Activated T-helper 17 cell treated with anti-CD3 and anti-CD28 coated beads, Interleukin-2, amount 50 U/mL, for 72 hours (primary cell): ENCODE measurements at regions not wholly inside any gene's neighbourhood (a gene's known extent, or its start where the extent isn't known, plus 50 kb on each side); places are given as distances from the start of the nearest gene placed in this dataset.

Experiments
- ATAC-seq: fragments of 150-1000 bp; cut with Tn5 transposase; replicated peaks from 2 replicates; pipeline ENCODE4 v1.10.0; 2021; ENCODE audit warnings: mild to moderate bottlenecking, moderate library complexity
- H3K27ac Mint-ChIP-seq: one replicate; pipeline ENCODE4 v1.8.0; 2022; ENCODE audit warnings: mixed read lengths
- H3K27me3 Mint-ChIP-seq: one replicate; pipeline ENCODE4 v1.8.0; 2022; ENCODE audit warnings: mixed read lengths
- H3K36me3 Mint-ChIP-seq: one replicate; pipeline ENCODE4 v1.8.0; 2022; ENCODE audit warnings: low read depth, mild to moderate bottlenecking, mixed read lengths
- H3K4me1 Mint-ChIP-seq: one replicate; pipeline ENCODE4 v1.8.0; 2022; ENCODE audit warnings: mixed read lengths
- H3K4me3 Mint-ChIP-seq: one replicate; pipeline ENCODE4 v1.8.0; 2022; ENCODE audit warnings: mild to moderate bottlenecking, mixed read lengths
- H3K9me3 Mint-ChIP-seq: one replicate; pipeline ENCODE4 v1.8.0; 2022; ENCODE audit warnings: mixed read lengths

DNA sequence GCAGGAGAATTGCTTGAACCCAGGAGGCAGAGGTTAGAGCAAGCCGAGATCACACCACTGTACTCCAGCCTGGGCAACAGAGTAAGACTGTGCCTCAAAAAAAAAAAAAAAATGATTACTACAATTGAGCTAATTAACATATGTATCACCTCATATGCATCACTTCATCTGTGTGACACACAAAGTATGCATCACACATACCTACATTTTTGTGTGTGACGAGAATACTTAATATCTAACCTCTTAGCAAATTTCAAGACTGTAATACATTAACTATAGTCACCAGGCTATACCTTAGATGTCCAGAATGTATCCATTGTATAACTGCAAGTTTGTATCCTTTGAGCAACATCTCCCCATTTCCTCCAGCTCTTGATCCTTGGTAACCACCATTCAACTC, 214.2 kb upstream of the MON1B start:
- ATAC-seq, result no peak
- H3K36me3 Mint-ChIP-seq, result no peaks in the 10 kb centered on the region
- H3K9me3 Mint-ChIP-seq, result no peaks in the 10 kb centered on the region
- H3K4me1 Mint-ChIP-seq, result no peaks in the 10 kb centered on the region
- H3K27ac Mint-ChIP-seq, result no peak overlapping the region
- H3K4me3 Mint-ChIP-seq, result no peak overlapping the region
- no peaks in the 10 kb centered on the region for H3K27me3 Mint-ChIP-seq

DNA sequence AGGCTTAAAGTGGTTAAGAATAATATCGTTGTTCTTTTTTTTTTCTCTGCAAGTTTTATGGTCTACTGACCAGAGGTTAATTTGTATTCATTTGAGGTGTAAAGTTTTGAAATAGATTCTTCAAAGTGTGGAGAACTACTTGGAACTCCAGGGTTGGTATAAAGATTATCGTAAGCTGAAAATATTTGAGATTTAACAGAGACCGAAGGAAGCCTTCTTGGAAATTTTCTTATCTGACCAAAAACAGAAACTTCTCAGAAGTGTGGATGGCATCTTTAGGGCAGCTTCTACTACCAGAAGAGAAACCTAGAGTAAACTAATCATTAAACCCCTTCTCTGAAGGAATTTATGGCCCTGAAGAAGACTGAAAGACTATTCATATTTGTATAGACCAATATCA, 206.8 kb upstream of the MON1B start:
- no peak overlapping the region for H3K4me3 Mint-ChIP-seq
- no peak for ATAC-seq
- H3K9me3 Mint-ChIP-seq, result no peaks in the 10 kb centered on the region
- no peaks in the 10 kb centered on the region for H3K36me3 Mint-ChIP-seq
- H3K27me3 Mint-ChIP-seq, result no peaks in the 10 kb centered on the region
- H3K4me1 Mint-ChIP-seq, result no peaks in the 10 kb centered on the region
- H3K27ac Mint-ChIP-seq, result no peak overlapping the region

DNA sequence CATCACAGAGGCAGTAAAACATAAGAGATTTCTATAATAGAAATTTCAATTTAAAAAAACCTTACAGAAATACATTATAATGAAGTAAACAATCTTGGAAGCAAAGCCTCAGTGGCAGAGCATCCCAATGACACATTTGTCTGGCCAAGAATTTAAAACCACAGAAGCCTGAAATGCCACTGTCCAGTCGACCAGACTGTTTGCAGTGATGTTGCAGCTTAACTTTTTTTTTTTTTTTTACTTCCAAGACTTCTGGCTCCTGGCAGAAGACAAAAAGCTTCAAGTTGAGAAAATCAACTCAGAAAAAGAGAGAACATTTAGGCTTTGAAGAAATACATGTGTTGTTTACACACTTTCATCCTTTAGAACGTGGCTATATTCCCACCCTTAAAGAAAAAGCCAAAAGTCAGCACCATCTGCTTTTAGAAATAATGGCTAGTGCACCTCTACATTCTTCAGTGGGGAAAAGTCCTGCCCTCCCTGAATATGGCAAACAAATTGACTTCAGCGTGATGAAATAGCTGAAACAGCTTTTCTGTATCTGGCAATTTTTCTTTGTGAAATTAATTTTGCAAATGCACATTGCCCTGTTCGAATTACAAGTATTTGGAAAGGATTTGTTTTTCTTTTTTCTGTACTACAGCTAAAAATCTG, 205.5 kb upstream of the MON1B start:
- H3K9me3 Mint-ChIP-seq, result no peaks in the 10 kb centered on the region
- H3K27me3 Mint-ChIP-seq, result no peaks in the 10 kb centered on the region
- no peaks in the 10 kb centered on the region for H3K4me1 Mint-ChIP-seq
- H3K27ac Mint-ChIP-seq, result no peak overlapping the region
- ATAC-seq, result no peak
- no peak overlapping the region for H3K4me3 Mint-ChIP-seq
- no peaks in the 10 kb centered on the region for H3K36me3 Mint-ChIP-seq

GRCh38 chr16:76988526-76988925, 202.5 kb upstream of the MON1B start:
- Mint-ChIP-seq H3K27ac (no peak overlapping the region), H3K27me3 (no peaks in the 10 kb centered on the region), H3K36me3 (no peaks in the 10 kb centered on the region), H3K4me1 (no peaks in the 10 kb centered on the region), H3K4me3 (no peak overlapping the region), H3K9me3 (no peaks in the 10 kb centered on the region)
- no peak for ATAC-seq

DNA sequence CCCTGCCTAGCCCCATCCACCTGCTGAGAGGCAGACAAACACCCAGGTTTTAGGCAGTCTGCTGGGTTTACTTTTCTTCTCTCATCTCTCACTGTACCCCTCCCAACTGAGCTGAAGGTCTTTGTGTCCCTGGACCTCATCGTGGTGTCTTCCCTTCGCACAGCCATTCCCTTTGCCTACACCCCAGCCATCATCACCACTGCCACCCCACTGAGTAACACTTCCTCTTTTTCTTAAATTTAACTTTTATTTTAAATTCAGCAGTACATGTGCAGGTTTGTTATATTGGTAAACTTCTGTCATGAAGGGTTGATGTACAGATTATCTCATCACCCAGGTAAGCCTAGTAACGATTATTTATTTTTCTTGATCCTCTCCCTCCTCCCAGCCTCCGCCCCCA, 188.3 kb upstream of the MON1B start:
- no peaks in the 10 kb centered on the region for H3K4me1 Mint-ChIP-seq
- H3K9me3 Mint-ChIP-seq, result peaks cover 4% of the 10 kb centered on the region
- H3K27ac Mint-ChIP-seq, result no peak overlapping the region
- no peaks in the 10 kb centered on the region for H3K36me3 Mint-ChIP-seq
- H3K4me3 Mint-ChIP-seq, result no peak overlapping the region
- H3K27me3 Mint-ChIP-seq, result no peaks in the 10 kb centered on the region
- ATAC-seq, result no peak

- Mint-ChIP-seq H3K4me1 (no peaks in the 10 kb centered on the region), H3K4me3 (no peak overlapping the region), H3K27me3 (no peaks in the 10 kb centered on the region), H3K36me3 (no peaks in the 10 kb centered on the region), H3K27ac (no peak overlapping the region), H3K9me3 (peaks cover 2% of the 10 kb centered on the region)
- no peak for ATAC-seq
Observed at GRCh38 chr16:77009453-77009852, 181.5 kb upstream of the MON1B start.

DNA sequence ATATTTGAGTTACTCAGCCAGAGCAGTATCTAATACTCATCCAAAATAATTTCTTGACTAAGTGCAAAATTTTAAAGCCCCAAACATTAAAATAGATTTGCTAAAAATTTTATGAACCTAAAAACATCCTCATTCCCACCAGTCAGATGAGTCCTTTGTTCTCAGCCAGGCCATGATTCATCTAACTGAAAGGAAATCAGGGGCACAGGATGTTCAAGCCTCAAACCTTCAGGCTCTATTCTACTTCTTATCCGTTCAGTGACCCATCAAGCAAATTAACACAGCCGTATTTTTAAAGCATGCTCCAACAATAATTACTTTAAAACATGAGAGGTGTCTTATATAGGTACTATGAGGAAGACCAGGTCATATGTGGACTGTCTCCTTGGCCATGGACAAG, 176.5 kb upstream of the MON1B start:
- H3K36me3 Mint-ChIP-seq, result no peaks in the 10 kb centered on the region
- H3K9me3 Mint-ChIP-seq, result no peaks in the 10 kb centered on the region
- H3K4me1 Mint-ChIP-seq, result no peaks in the 10 kb centered on the region
- no peak for ATAC-seq
- peaks cover 3% of the 10 kb centered on the region for H3K27me3 Mint-ChIP-seq
- H3K4me3 Mint-ChIP-seq, result no peak overlapping the region
- H3K27ac Mint-ChIP-seq, result no peak overlapping the region

GRCh38 chr16:77030600-77030999, 160.4 kb upstream of the MON1B start:
- Mint-ChIP-seq H3K27me3 (peaks cover 6% of the 10 kb centered on the region), H3K27ac (no peak overlapping the region), H3K4me3 (no peak overlapping the region), H3K9me3 (no peaks in the 10 kb centered on the region), H3K36me3 (no peaks in the 10 kb centered on the region), H3K4me1 (no peaks in the 10 kb centered on the region)
- ATAC-seq, result no peak

GRCh38 chr16:77033516-77033915, 157.5 kb upstream of the MON1B start:
- H3K9me3 Mint-ChIP-seq, result peaks cover 6% of the 10 kb centered on the region
- no peak overlapping the region for H3K4me3 Mint-ChIP-seq
- no peak for ATAC-seq
- H3K27me3 Mint-ChIP-seq, result peaks cover 6% of the 10 kb centered on the region
- H3K27ac Mint-ChIP-seq, result no peak overlapping the region
- H3K36me3 Mint-ChIP-seq, result no peaks in the 10 kb centered on the region
- no peaks in the 10 kb centered on the region for H3K4me1 Mint-ChIP-seq

- H3K36me3 Mint-ChIP-seq, result no peaks in the 10 kb centered on the region
- H3K4me3 Mint-ChIP-seq, result no peak overlapping the region
- peaks cover 6% of the 10 kb centered on the region for H3K27me3 Mint-ChIP-seq
- ATAC-seq, result no peak
- H3K4me1 Mint-ChIP-seq, result no peaks in the 10 kb centered on the region
- no peak overlapping the region for H3K27ac Mint-ChIP-seq
- peaks cover 6% of the 10 kb centered on the region for H3K9me3 Mint-ChIP-seq
Observed at GRCh38 chr16:77035361-77035760, 155.6 kb upstream of the MON1B start.

DNA sequence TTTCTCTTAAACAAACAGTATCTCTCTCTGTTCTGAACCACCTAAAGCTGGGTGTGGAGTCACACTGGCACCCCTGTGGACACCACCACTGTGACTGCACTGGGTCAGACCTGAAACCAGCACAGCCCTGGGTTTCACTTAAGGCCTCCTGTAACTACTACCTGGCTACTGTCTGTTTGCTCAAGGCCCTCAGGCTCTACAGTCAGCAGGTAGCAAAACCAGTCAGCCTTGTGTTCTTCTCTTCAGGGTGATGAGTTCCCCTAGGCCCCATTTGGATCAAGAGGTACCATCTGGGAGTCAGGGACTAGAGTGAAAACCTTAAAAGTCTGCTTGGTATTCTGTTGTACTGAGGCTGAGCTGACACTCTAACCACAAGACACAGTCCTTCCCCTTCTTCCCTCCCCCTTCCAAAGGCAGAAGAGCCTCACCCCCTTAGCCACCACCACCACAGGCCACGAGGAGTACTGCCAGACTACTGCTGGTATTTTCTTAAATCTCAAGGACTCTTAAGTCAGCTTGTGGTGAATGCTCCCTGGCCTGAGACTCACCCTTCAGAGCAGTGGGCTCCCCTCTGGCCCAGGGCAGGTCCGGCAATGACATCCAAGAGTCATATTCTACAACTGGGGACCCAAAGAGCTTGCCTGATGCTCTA, 153.2 kb upstream of the MON1B start:
- Mint-ChIP-seq H3K4me1 (no peaks in the 10 kb centered on the region), H3K27ac (no peak overlapping the region), H3K36me3 (no peaks in the 10 kb centered on the region), H3K4me3 (no peak overlapping the region), H3K27me3 (no peaks in the 10 kb centered on the region), H3K9me3 (peaks cover 6% of the 10 kb centered on the region)
- ATAC-seq, result no peak

- peaks cover 4% of the 10 kb centered on the region for H3K27me3 Mint-ChIP-seq
- no peak for ATAC-seq
- no peaks in the 10 kb centered on the region for H3K36me3 Mint-ChIP-seq
- no peaks in the 10 kb centered on the region for H3K4me1 Mint-ChIP-seq
- peaks cover 6% of the 10 kb centered on the region for H3K9me3 Mint-ChIP-seq
- H3K4me3 Mint-ChIP-seq, result no peak overlapping the region
- H3K27ac Mint-ChIP-seq, result no peak overlapping the region
Observed at GRCh38 chr16:77041468-77041867, 149.5 kb upstream of the MON1B start.

DNA sequence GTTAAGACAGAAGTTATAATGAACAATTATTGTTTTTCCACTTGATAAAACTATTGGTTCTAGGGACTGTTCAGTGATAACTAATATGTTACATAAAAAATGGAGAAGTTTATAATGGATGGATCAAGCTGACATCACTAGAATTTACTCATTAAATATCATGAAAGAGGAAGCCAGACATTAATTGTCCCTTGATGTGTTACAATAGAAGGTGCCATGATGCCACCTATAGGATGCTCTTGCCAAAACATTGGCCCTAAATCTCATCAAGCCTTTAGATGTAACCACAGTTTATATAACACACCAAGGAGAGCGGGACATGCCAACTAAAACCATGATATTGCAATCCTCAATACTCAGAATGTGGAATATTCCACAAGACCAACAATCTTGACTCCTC, 147.9 kb upstream of the MON1B start:
- no peak for ATAC-seq
- H3K9me3 Mint-ChIP-seq, result no peaks in the 10 kb centered on the region
- H3K27me3 Mint-ChIP-seq, result peaks cover 8% of the 10 kb centered on the region

DNA sequence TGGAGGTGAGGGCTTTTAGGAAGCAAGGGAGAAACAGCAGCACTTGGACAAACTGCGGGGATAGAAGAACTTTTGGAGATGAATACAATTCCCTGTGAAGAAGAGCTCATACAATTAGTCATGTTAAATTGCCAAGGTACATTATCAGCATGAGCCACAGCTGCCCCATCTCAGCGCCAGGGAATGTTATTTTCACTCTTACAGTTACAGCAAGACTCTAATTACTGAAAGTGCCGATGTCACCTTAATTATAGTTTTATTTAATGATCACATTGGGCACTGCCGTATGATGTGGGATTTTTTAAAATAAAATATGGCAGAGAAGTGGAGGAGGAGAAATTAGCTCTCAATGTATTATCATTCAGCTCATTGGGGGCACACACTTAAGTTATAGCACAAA, 144.8 kb upstream of the MON1B start:
- H3K36me3 Mint-ChIP-seq, result no peaks in the 10 kb centered on the region
- H3K27me3 Mint-ChIP-seq, result peaks cover 8% of the 10 kb centered on the region
- no peaks in the 10 kb centered on the region for H3K4me1 Mint-ChIP-seq
- no peak overlapping the region for H3K4me3 Mint-ChIP-seq
- no peak for ATAC-seq
- H3K27ac Mint-ChIP-seq, result no peak overlapping the region
- no peaks in the 10 kb centered on the region for H3K9me3 Mint-ChIP-seq

More for the DNA sequence above, 147.9 kb upstream of the MON1B start:
- H3K36me3 Mint-ChIP-seq, result no peaks in the 10 kb centered on the region
- H3K4me1 Mint-ChIP-seq, result no peaks in the 10 kb centered on the region
- no peak overlapping the region for H3K27ac Mint-ChIP-seq
- H3K4me3 Mint-ChIP-seq, result no peak overlapping the region

DNA sequence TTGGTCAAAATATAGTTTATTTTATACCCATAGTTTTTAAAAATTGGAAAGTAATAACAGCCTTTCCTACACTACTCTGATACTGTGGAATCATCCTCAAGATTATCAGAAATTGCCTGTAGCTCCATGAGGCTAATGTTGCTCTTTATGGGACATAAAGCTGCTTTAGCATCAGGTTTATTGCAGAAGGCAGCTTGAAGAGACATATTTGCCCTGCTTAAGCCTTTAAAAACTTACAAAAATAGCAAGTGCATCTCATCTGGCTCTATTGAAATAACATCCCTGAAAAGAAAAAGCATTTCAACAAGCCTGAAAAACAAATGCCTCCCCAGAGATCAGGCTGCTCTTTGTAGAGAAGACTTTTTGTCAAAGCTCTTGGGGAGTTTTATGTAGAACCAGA, 142.9 kb upstream of the MON1B start:
- no peak overlapping the region for H3K27ac Mint-ChIP-seq
- H3K9me3 Mint-ChIP-seq, result no peaks in the 10 kb centered on the region
- no peak overlapping the region for H3K4me3 Mint-ChIP-seq
- no peaks in the 10 kb centered on the region for H3K36me3 Mint-ChIP-seq
- H3K4me1 Mint-ChIP-seq, result no peaks in the 10 kb centered on the region
- H3K27me3 Mint-ChIP-seq, result peaks cover 8% of the 10 kb centered on the region
- no peak for ATAC-seq
